Fibroblast of skin of right biceps (primary cell): ENCODE measurements at regions not wholly inside any gene's neighbourhood (a gene's known extent, or its start where the extent isn't known, plus 50 kb on each side); places are given as distances from the start of the nearest gene placed in this dataset.
A peak's percentile ranks its signal among the peaks of the same experiment; 100 is the strongest.

Experiments used
- DNase-seq: peaks from one replicate; pipeline ENCODE4 v3.0.0-alpha.2; 2013

DNA sequence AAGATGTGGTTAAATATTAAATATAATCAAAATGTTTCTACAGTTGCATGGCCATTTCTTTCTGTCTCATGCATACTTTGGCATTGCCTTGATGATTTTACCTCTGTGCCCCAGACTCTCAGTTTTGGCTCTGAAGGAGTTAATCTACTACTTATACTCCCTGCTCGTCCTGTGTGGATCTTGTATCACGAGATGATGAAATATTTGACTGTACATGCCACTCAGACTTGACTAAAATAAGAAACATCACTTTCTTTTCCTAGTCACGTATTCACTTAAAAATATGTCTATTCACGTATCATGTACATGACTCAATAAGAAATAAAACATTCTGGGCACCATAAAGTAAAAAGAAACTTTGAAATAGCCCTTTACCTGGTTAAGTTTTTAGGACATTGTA lies 397.7 kb downstream of the RFPL4B start:
- DNase-seq: peak; percentile 22

DNA sequence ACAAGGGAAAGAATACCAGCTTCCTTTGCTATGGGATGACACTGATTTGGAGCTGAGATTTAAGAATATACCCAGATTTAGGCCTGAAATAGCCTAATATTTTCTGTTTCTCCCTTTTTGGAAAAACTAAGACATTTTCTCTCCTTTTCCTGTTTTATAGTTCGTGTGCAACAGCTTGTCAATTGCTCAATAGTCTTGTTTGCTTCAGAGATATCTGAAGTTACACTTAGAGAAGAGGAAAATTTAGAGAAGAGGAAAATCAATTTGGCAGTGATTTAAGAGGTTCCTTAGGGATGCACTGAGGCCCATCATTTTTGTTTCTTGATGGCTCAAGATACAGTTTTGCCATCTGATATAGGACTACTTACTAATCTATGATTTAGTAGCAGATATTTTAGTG lies 398.6 kb downstream of the RFPL4B start:
- no peak for DNase-seq

GRCh38 chr6:112749673-112750072 lies 402.5 kb downstream of the RFPL4B start:
- DNase-seq: no peak

DNA sequence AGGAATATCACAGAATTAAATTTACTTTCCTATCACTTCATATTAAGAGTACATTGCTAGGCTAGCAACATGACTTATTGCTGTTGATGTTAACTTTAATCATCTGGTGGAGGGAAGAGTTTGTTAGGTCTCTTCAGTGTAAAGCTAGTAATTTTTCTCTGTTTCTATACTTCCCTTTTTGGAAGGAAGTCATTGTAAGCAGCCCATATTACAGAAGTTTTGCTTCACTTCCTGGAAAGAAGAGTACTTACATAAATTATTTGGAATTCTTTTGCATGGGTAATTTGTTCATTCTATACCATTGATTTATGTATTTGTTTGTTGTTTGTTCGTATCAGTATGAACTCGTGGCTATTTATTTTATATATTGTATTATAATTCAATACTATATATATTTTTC lies 405.2 kb downstream of the RFPL4B start:
- no peak for DNase-seq

GRCh38 chr6:112752791-112753190 lies 405.7 kb downstream of the RFPL4B start:
- DNase-seq: peak; percentile 15

- DNase-seq: peak; percentile 72
Observed at GRCh38 chr6:112760831-112761230, 413.7 kb downstream of the RFPL4B start.

DNA sequence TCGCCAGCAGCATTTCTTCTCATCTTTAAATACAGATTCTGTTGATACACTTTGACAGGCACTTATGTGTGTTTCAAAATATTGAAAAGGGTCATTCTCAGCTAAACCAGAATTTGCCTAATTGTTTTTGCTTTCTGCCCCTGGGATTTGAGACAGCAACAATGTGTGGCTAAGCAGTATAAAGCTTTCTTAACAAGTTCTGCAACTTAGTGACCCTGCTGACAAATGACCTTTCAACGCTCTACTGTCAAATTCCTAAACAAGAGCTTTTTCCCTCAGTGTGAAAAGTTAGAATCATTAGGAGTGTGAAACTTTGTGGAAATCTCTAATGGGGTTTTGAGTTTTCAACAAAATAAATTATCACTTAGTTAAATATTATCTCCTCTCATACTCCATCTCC lies 414.6 kb downstream of the RFPL4B start:
- DNase-seq: peak; percentile 36

DNA sequence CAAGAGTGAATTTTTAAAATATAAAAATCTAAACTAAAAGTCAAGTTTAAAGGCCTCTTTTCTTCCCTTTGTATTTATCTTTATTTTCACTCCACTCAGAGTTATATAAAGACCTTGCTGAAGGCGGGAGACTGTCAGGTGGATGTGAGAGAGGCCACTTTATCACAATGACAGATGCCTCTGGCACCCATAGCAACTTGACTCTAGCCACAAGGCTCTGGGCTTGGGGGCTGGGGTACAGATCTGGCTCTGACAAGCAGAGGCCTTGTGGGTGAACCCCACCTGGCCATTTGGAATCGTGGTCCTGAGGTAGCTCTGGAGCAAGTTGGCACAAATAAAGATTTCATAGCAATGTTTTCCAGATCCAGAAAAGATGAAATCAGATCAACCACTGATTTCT lies 417.2 kb downstream of the RFPL4B start:
- no peak for DNase-seq

GRCh38 chr6:112770308-112770707 lies 423.2 kb downstream of the RFPL4B start:
- no peak for DNase-seq

DNA sequence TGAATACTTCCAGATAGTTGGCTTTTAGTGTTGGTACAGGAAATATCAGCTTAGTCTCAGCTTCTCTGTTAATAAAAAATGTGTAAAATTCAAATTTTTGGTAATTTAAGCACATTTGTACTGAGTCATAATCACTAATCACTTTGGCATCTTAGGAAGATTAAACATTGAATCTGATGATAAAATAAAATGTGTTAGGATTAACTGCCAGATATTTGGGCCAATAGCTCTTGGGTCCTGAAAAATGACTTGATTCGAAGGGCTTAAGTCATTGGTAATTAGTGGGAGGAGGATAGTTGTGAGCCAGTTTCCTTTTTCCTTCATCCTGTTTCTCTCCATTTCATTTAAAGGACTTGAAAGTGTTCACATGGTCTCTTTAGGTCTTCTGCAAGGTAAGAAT lies 426.1 kb downstream of the RFPL4B start:
- DNase-seq: peak; percentile 86

DNA sequence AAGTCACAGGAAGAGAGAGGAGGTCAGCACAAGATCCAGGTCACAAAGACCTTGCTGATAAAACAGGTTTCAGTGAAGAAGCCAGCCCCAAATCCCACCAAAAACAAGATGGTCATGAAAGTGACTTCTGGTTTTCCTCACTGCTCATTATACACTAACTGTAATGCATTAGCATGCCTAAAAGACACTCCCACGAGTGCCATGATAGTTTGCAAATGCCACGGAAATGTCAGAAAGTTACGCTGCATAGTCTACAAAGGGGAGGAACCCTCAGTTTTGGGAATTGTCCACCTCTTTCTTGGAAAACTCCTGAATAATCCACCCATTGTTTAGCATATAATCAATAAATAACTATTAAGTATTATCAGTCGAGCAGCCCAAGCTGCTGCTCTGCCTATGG lies 427.2 kb downstream of the RFPL4B start:
- no peak for DNase-seq

DNA sequence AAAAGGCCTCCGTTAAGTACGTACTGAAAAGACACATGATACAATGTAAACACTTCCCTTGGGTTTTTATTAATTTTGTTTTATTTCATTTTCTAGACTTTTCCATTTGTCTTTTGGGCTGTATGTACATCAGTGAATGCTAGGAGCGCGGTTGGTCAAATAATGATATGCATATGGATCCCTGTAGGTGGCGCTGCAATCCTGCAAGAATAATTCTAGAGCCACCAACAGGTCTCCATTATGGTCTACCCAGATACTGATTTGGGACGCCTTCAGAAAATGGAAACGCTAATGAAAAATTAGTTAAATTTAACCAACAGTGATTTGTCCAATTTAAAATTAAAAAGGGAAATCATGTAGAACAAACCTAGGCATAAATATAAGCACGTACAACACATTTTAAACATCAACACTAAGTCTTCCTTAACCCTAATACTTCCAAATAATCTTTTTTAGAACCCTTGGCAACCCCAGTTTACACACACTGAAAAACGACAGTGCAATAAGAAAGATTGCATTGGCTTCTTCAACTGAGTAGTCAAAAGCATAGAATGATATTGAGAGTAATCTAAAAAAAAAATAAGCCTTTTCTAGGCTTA lies 433.5 kb downstream of the RFPL4B start:
- DNase-seq: peak; percentile 81

GRCh38 chr6:112781241-112781640 lies 434.1 kb downstream of the RFPL4B start:
- peak; percentile 49 for DNase-seq

DNA sequence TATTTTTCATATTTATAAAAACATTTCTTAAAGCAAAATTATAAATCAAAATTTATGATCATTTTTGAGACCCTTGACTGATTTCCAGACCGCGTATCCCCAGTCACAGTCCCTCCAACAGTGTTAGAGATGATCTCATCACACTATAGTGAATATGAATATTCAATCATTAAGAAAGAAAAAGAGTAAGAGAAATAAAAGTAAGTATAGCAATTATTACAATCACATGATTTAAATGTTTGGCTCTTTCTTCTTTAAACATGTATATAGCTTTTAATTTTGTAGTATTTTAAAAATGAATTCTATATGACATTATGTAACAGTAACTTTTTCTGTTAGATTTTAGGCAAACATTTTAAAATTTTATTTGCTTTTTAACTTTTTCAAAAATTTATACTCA lies 438.3 kb downstream of the RFPL4B start:
- DNase-seq: no peak

GRCh38 chr6:112786801-112787200 lies 439.7 kb downstream of the RFPL4B start:
- DNase-seq: peak; percentile 61

- no peak for DNase-seq
Observed at GRCh38 chr6:112787371-112787770, 440.2 kb downstream of the RFPL4B start.

- no peak for DNase-seq
Observed at GRCh38 chr6:112795316-112795715, 448.2 kb downstream of the RFPL4B start.

GRCh38 chr6:112796712-112797111 lies 449.6 kb downstream of the RFPL4B start:
- no peak for DNase-seq

GRCh38 chr6:112799889-112800288 lies 452.8 kb downstream of the RFPL4B start:
- no peak for DNase-seq

DNA sequence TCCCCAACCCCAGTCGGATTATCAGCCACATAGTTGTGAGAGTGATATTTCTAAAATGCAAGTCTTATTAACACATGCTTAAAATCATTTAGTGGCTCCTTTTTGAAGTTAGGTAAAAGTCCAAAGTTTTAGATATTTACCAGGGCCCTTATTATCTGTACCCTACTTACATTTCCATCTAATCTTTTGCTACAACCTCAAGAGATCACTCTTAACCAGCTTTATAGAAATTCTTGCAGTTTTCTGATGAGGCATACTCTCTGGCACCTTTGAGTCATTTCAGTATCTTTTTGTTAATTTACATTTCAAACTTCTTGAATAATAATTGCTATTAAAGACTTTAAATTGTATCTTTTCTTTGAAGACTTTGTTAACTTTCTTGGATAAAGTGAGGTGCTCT lies 453.3 kb downstream of the RFPL4B start:
- peak; percentile 27 for DNase-seq

- peak; percentile 33 for DNase-seq
Observed at GRCh38 chr6:112800916-112801315, 453.8 kb downstream of the RFPL4B start.

DNA sequence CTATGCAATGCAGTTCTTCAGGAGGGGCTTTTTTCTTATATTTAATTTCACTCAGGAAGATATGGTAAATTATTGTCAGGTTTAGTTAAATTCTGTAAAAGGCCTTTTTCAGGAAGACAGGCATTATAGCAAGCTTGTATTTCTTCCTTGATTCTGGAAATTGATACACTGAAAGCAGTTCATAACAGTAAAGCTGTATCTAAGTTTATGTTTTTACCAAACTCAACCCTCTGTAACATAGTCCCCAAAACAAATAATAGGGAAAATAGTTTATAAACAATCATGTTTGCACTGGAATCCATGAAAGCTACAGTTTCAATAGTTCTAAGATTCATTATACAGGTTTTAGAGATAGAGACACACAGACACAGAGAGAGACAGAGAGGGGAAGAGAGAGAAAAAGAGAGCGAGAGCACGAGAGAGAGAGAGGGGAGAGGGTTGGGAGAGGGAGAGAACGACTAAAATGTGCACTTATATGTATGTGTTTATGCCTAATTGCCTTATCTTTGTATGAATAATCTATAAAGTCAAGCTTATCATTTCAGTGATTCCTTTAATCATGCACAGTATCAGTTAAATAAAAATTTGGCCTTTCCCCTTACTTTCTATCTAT lies 454.4 kb downstream of the RFPL4B start:
- DNase-seq: peak; percentile 18

- DNase-seq: peak; percentile 95
Observed at GRCh38 chr6:112802144-112802543, 455.0 kb downstream of the RFPL4B start.

DNA sequence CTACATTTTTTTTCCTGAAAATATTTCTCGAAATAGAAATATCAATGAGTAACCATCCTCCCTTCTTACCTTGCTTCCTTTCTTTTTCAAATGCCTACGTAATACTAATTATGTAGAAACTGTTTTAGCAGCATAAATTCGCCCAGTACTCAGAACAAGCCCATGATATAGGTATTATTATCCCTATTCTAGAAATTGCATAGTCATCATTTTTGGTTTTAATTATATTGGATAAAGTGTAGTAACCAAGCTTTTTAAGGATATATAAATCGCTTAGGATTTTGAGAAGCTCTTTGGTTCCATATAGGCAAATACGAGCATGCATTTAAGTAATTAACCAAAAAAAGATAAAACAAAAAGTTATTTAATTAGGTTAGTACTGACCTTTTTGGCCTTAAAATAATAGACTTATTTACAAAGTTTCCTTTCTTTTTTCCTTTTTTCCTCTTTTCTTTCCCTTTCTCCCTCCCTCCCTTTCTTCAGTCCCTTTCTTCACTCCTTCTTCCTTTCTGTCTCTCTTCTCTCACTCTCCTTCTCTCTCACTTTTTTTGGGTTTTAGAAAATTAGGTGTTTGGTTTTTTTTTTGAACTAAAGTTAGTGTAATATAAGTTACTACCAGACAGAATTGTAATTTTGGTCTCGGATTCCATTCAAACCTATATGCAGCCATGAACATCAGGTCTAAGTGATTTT lies 457.7 kb downstream of the RFPL4B start:
- no peak for DNase-seq
